ENCODE measurements at regions not wholly inside any gene's neighbourhood (a gene's known extent, or its start where the extent isn't known, plus 50 kb on each side); places are given as distances from the start of the nearest gene placed in this dataset.
"Not testable (repeated sequence)": the region's sequence is repeated elsewhere in the genome, so short reads cannot be mapped to it uniquely, and the experiment has no call there.

GRCh38 chr1:72370836-72371235 lies 88.5 kb upstream of the NEGR1 start:
- not testable (repeated sequence) for TF ChIP-seq CTCF, EZH2phosphoT487 (IDR thresholded peaks at IDR 0.05; ENCODE audit: low read length)
